ENCODE measurements at regions not wholly inside any gene's neighbourhood (a gene's known extent, or its start where the extent isn't known, plus 50 kb on each side); places are given as distances from the start of the nearest gene placed in this dataset.
"Not testable (repeated sequence)": the region's sequence is repeated elsewhere in the genome, so short reads cannot be mapped to it uniquely, and the experiment has no call there.

DNA sequence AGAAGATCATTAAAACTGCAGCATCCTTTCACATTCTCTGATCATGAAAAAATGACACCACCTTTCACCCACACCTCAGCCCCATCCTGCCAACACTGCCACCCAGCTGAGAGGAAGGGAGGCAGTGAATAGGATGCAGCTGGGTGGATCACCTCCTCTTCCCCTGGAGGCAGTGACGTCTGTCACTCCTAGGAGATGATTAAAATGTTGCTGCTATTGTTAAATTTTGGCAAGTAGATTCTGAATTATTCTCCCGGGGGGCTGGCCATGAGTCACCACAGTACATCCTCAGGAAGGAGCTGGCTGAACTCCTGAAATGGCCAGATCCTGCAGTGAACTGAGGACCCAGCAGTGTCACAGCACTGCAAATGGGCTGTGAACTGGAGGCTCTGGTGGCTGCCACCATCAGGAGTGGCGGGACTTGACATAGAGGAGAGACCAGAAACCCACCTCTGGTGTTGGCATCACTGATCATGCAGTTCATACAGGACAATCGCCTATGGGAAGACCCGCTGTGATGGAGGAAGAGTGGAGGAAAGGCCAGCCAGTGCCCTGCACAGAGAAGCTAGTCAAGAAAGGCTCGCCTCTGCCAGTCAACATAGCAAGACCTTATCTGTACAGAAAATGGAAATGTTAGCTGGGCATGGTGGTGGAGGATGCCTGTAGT lies 199.1 kb downstream of the FAM43A start:
- Histone ChIP-seq H3K4me3 (no peak overlapping the region), H3K36me3 (no peaks in the 10 kb centered on the region), H3K4me1 (peaks cover 3 to 19% (median 13%) of the 10 kb centered on the region in 4 donors), H3K27ac (no peak overlapping the region), H3K27me3 (no peaks in the 10 kb centered on the region), H3K9me3 (peaks cover 9% of the 10 kb centered on the region in 2 donors)
- TF ChIP-seq POLR2A (IDR thresholded peaks at IDR 0.05) (no peak), POLR2AphosphoS5 (IDR thresholded peaks at IDR 0.05) (no peak), EP300 (IDR thresholded peaks at IDR 0.05; ENCODE audit: low read depth) (no peak)
- TF ChIP-seq, protein P1, sequence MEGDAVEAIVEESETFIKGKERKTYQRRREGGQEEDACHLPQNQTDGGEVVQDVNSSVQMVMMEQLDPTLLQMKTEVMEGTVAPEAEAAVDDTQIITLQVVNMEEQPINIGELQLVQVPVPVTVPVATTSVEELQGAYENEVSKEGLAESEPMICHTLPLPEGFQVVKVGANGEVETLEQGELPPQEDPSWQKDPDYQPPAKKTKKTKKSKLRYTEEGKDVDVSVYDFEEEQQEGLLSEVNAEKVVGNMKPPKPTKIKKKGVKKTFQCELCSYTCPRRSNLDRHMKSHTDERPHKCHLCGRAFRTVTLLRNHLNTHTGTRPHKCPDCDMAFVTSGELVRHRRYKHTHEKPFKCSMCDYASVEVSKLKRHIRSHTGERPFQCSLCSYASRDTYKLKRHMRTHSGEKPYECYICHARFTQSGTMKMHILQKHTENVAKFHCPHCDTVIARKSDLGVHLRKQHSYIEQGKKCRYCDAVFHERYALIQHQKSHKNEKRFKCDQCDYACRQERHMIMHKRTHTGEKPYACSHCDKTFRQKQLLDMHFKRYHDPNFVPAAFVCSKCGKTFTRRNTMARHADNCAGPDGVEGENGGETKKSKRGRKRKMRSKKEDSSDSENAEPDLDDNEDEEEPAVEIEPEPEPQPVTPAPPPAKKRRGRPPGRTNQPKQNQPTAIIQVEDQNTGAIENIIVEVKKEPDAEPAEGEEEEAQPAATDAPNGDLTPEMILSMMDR (IDR thresholded peaks at IDR 0.05) = no peak
- no peak for DNase-seq
- 85% methylated on average over 6 of the region's 6 CpGs; no CpG with 5 or more reads in 1 of the 2 donors for WGBS, 2 donors (ENCODE audit: low coverage in 1 of 2)
- intact Hi-C loops (cut with DNase I; ENCODE audit: low total_unique reads) (no loop called here), in situ Hi-C loops (cut with MboI; ENCODE audit: low pct_ligation_motif_present in 1 of 4, low pct_unique_long_range_greater_than_20kb in 1 of 4, low sequenced_read_pairs in 3 of 4) (no loop called here)

DNA sequence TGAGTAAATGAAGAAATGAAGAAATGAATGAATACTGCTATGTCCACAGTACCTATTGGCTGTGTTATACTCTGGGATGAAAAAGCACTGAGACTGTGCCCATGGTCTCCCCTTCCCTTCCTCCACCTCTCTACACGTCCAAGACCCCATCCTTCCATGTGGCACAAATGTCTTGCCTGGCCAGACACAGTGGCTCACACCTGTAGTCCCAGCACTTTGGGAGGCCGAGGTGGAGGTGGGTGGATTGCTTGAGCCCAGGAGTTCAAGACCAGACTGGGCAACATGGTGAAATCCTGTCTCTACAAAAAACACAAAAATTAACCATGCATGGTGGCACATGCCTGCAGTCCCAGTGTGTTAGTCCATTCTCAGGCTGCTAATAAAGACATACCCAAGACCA lies 200.1 kb downstream of the FAM43A start:
- H3K27me3 ChIP-seq = no peaks in the 10 kb centered on the region
- TF ChIP-seq POLR2A (IDR thresholded peaks at IDR 0.05) (no peak), POLR2AphosphoS5 (IDR thresholded peaks at IDR 0.05) (no peak), EP300 (IDR thresholded peaks at IDR 0.05; ENCODE audit: low read depth) (no peak)
- TF ChIP-seq, protein P1 (IDR thresholded peaks at IDR 0.05) = no peak
- 83 to 97% methylated on average over 1 to 2 of the region's 2 CpGs for WGBS, 2 donors (ENCODE audit: low coverage in 1 of 2)
- intact Hi-C loops (cut with DNase I; ENCODE audit: low total_unique reads) (no loop called here), in situ Hi-C loops (cut with MboI; ENCODE audit: low pct_ligation_motif_present in 1 of 4, low pct_unique_long_range_greater_than_20kb in 1 of 4, low sequenced_read_pairs in 3 of 4) (no loop called here)
- peaks cover 0 to 9% (median 8%) of the 10 kb centered on the region in 4 donors for H3K4me1 ChIP-seq
- DNase-seq = no peak
- no peaks in the 10 kb centered on the region for H3K36me3 ChIP-seq
- no peak overlapping the region for H3K4me3 ChIP-seq
- H3K9me3 ChIP-seq = peaks cover 9% of the 10 kb centered on the region in 2 donors
- no peak overlapping the region for H3K27ac ChIP-seq

DNA sequence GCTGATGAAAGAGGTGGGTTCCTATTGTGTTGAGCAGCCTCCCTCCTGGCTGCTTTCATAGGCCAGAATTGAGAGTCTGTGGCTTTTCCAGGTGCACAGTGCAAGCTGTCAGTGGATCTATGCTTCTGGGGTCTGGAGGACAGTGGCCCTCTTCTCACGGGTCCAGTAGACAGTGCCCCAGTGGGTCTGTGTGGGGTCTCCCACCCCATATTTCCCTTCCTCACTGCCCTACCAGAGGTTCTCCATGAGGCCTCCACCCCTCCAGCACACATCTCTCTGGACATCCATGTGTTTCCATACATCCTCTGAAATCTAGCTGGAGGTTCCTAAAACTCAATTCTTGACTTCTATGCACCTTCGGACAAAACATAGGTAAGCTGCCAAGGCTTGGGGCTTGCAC lies 201.2 kb downstream of the FAM43A start:
- Histone ChIP-seq H3K27ac (no peak overlapping the region), H3K4me3 (no peak overlapping the region), H3K9me3 (peaks cover 9% of the 10 kb centered on the region in 2 donors), H3K27me3 (no peaks in the 10 kb centered on the region), H3K36me3 (no peaks in the 10 kb centered on the region), H3K4me1 (no peaks in the 10 kb centered on the region)
- TF ChIP-seq POLR2AphosphoS5 (IDR thresholded peaks at IDR 0.05) (no peak), EP300 (IDR thresholded peaks at IDR 0.05; ENCODE audit: low read depth) (no peak), POLR2A (IDR thresholded peaks at IDR 0.05) (no peak)
- TF ChIP-seq, protein P1 (IDR thresholded peaks at IDR 0.05) = no peak
- 94 to 100% methylated on average over 1 to 2 of the region's 2 CpGs for WGBS, 2 donors (ENCODE audit: low coverage in 1 of 2)
- no peak for DNase-seq
- in situ Hi-C loops (cut with MboI; ENCODE audit: low pct_ligation_motif_present in 1 of 4, low pct_unique_long_range_greater_than_20kb in 1 of 4, low sequenced_read_pairs in 3 of 4) = no loop called here
- intact Hi-C loops (cut with DNase I; ENCODE audit: low total_unique reads) = no loop called here

DNA sequence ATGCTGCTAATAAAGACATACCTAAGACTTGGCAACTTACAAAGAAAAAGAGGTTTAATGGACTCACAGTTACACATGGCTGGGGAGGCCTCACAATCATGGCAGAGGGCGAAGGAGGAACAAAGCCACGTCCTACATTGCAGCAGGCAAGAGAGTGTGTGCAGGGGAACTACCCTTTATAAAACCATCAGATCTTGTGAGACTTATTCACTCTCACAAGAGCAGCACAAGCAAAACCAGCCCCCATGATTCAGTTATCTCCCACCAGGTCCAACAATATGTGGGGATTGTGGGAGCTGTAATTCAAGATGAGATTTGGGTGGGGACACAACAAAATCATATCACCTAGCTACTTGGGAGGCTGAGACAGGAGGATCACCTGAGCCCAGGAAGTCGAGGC lies 202.4 kb downstream of the FAM43A start:
- H3K9me3 ChIP-seq; in situ Hi-C loops (cut with MboI; ENCODE audit: low pct_ligation_motif_present in 1 of 4, low pct_unique_long_range_greater_than_20kb in 1 of 4, low sequenced_read_pairs in 3 of 4); H3K36me3 ChIP-seq; intact Hi-C loops (cut with DNase I; ENCODE audit: low total_unique reads); H3K4me1 ChIP-seq; DNase-seq; H3K27me3 ChIP-seq; H3K4me3 ChIP-seq; H3K27ac ChIP-seq: not testable (repeated sequence)
- WGBS, 2 donors (ENCODE audit: low coverage in 1 of 2) = 85 to 100% methylated on average over 1 to 3 of the region's 3 CpGs

DNA sequence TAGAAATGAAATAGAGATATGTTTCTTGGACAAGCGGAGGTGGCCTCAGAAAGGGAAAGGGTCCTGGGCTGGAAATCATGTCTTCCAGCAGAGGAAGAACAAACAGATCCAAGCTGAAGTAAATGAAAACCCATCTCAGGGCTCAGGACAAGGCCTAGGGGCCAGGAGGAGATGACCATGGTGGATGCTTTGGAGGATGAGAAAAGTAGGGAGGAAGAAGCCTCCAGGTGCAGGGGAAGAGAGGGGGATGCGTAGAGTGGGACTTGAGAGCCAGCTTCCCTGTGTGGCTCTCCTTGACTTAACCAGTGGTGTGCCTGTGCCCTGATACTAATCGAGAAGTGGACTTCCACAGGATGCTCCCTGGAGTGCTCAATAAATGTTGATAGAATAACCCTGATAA lies 203.2 kb downstream of the FAM43A start:
- Histone ChIP-seq H3K4me3 (no peak overlapping the region), H3K4me1 (no peaks in the 10 kb centered on the region), H3K27ac (no peak overlapping the region), H3K27me3 (no peaks in the 10 kb centered on the region), H3K36me3 (no peaks in the 10 kb centered on the region), H3K9me3 (peaks cover 5 to 6% of the 10 kb centered on the region in 2 donors)
- WGBS, 2 donors (ENCODE audit: low coverage in 1 of 2) = 89 to 97% methylated on average over 3 of the region's 3 CpGs
- TF ChIP-seq, protein P1 (IDR thresholded peaks at IDR 0.05) = no peak
- TF ChIP-seq EP300 (IDR thresholded peaks at IDR 0.05; ENCODE audit: low read depth) = no peak
- no peak for TF ChIP-seq POLR2AphosphoS5 (IDR thresholded peaks at IDR 0.05)
- TF ChIP-seq POLR2A (IDR thresholded peaks at IDR 0.05) = no peak
- no peak for DNase-seq
- intact Hi-C loops (cut with DNase I; ENCODE audit: low total_unique reads) = no loop called here
- in situ Hi-C loops (cut with MboI; ENCODE audit: low pct_ligation_motif_present in 1 of 4, low pct_unique_long_range_greater_than_20kb in 1 of 4, low sequenced_read_pairs in 3 of 4) = no loop called here

Data from transverse colon (tissue), 4 donors.